ENCODE measurements at regions not wholly inside any gene's neighbourhood (a gene's known extent, or its start where the extent isn't known, plus 50 kb on each side); places are given as distances from the start of the nearest gene placed in this dataset.

- DNase-seq (ENCODE audit: low read depth in 3 of 3) = no peak
Observed at GRCh38 chr21:39105341-39105765, 77.9 kb downstream of the PSMG1 start.

GRCh38 chr21:39104911-39105310 lies 78.3 kb downstream of the PSMG1 start:
- DNase-seq (ENCODE audit: low read depth in 3 of 3) = no peak

GRCh38 chr21:39103689-39104088 lies 79.6 kb downstream of the PSMG1 start:
- DNase-seq (ENCODE audit: low read depth in 3 of 3) = no peak

- DNase-seq (ENCODE audit: low read depth in 3 of 3) = no peak
Observed at GRCh38 chr21:39099859-39100258, 83.4 kb downstream of the PSMG1 start.

DNA sequence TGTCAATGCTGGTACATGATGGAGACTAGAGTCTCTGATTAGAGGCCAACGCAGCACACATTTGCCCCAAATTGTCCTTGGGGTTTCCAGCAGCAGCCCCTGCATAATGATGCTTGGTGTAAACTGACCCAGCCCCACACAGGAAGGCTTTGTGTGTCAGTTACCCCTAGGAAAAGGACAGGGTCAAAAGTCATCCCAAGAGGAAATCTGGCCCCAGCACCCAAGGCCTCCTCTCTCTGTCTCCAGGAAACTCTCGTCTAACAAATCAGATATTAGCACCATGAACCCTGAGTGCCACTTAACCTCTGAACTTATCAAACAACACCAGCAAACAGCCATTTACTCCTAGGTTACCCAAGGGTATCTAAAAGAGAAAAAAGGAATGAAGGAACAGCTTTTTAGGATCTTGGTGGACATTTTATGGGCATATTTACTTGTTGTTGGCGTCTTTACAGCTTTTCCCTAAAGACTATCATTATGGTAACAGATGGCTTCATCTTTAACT lies 84.5 kb downstream of the PSMG1 start:
- DNase-seq (ENCODE audit: low read depth in 3 of 3) = no peak

DNA sequence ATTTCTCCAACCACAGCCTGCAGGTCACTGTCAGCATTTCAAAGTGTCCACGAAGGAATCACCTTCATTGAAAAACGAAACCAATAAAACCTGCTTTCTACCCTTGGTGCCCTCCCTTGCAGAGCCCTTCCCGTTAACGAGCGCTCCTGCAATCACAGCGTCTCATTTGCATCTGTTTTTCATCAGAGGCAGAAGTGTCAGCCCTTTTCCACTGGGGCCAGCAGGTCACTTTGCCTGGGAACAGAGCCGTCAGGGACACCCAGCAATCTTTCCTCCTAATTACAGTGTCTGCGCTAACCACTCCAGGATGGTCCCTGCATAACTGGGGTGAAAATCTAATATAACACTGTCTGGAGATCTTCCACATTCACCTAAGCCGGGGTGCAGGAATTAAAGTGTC lies 85.3 kb downstream of the PSMG1 start:
- DNase-seq (ENCODE audit: low read depth in 3 of 3) = no peak

DNA sequence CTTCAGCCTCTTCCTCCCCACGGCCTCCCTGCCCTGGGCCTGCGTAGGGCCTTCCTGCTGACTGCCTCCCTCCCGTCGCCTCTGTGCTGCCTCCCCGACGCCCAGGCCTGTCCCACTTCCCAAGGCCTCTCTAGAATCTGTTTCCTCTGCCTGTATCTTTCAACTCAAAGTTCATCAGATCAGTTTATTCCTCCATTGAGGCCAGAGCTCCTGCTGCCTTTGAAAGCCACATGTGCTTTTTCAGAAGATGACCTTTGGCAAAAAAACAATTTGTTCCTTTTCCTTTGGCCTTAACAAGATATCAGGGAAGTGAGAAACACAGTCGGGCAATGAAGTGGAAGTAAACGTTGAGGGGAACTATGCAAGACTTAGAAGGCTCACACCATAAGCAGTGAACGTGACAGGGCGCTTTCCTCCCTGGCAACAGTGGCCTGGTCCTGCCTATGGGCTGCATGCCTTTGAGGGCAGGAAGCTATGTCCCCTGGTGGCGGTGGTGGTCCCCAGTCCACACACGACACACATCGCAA lies 85.9 kb downstream of the PSMG1 start:
- no peak for DNase-seq (ENCODE audit: low read depth in 3 of 3)

DNA sequence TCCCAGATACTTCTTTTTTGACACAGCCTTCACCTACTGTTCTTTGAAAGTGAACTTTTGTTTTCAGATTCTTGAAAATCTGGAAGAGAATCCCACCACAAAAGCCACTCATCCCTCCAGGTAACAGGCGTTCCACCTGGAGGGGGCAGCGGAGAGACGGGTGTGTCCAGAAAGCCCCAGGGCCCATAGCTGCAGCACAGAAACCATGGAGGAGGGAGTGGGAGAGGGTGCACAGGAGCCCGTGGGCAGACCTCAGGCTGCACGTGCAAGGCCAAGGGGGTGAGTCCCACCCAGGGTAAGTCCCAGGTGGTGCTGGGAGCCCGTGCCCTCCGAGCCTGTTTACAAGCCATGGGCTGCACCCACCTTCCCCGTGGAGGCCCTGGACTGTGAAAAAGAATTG lies 86.5 kb downstream of the PSMG1 start:
- DNase-seq (ENCODE audit: low read depth in 3 of 3) = no peak

DNA sequence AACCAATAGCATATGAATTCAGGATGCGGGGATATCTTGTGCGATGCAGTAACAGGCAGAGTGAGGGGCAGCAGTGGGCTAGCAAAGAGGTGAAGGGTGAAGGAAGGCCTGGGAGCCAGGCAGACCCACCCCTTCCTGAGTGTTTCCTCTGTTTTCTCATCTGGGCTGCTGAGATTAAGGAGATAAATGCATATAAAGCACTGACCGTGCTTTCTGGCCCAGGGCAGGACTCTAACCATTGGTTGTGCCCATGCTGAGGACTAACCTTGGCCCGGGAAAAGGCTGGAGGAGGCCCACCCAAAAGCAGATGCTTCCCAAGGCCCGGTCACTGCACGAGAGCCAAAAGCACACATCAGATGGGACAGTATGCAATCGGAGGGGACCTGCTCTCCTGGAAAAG lies 87.6 kb downstream of the PSMG1 start:
- no peak for DNase-seq (ENCODE audit: low read depth in 3 of 3)

GRCh38 chr21:39094847-39095579 lies 88.2 kb downstream of the PSMG1 start:
- DNase-seq (ENCODE audit: low read depth in 3 of 3) = no peak

- DNase-seq (ENCODE audit: low read depth in 3 of 3) = no peak
Observed at GRCh38 chr21:39094087-39094780, 89.0 kb downstream of the PSMG1 start.

DNA sequence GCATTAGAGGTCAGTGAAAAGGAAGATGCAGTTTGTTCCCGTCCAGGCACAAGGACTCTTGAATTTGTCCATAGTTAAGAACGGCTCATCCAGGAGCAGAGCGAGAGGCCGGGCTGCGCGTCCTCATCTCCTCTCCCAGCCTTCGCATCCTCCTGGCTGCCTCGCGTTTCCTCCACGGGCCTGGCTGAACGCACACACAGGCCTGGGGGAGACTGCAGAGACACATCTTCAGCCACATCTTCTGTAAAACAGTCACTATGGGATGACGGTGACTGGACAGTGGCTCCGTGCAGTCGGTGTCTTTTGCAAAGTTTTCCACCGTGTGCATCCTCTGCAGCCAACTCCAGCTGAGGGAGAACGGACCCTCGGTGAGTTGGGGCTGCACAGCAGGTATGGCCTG lies 89.7 kb downstream of the PSMG1 start:
- no peak for DNase-seq (ENCODE audit: low read depth in 3 of 3)

- DNase-seq (ENCODE audit: low read depth in 3 of 3) = no peak
Observed at GRCh38 chr21:39088831-39089380, 94.3 kb downstream of the PSMG1 start.

- DNase-seq (ENCODE audit: low read depth in 3 of 3) = no peak
Observed at GRCh38 chr21:39088031-39088370, 95.2 kb downstream of the PSMG1 start.

GRCh38 chr21:39087238-39088030 lies 95.8 kb downstream of the PSMG1 start:
- DNase-seq (ENCODE audit: low read depth in 3 of 3) = no peak

- no peak for DNase-seq (ENCODE audit: low read depth in 3 of 3)
Observed at GRCh38 chr21:39086547-39086946, 96.7 kb downstream of the PSMG1 start.

GRCh38 chr21:39085843-39086405 lies 97.3 kb downstream of the PSMG1 start:
- DNase-seq (ENCODE audit: low read depth in 3 of 3) = no peak

GRCh38 chr21:39084979-39085729 lies 98.1 kb downstream of the PSMG1 start:
- DNase-seq (ENCODE audit: low read depth in 3 of 3) = no peak

DNA sequence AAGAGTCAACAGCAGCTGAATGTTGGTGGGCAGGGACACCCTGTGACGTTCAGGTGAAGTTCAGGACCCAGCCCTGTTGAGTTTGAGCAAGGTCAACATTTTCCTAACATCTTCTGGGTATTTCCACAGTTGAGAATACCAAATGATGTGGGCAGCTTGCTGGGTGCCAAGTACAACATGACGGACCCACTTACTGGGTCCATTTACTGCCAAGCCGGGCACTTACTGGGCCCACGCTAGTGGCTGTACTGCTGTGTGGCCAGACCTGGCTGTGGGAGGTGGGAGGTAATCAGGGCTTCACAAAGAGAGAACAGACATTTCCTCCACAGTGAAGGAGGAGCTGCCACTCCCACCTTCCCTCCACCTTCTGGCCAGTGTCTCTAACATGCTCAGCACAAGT lies 99.2 kb downstream of the PSMG1 start:
- DNase-seq (ENCODE audit: low read depth in 3 of 3) = no peak

DNA sequence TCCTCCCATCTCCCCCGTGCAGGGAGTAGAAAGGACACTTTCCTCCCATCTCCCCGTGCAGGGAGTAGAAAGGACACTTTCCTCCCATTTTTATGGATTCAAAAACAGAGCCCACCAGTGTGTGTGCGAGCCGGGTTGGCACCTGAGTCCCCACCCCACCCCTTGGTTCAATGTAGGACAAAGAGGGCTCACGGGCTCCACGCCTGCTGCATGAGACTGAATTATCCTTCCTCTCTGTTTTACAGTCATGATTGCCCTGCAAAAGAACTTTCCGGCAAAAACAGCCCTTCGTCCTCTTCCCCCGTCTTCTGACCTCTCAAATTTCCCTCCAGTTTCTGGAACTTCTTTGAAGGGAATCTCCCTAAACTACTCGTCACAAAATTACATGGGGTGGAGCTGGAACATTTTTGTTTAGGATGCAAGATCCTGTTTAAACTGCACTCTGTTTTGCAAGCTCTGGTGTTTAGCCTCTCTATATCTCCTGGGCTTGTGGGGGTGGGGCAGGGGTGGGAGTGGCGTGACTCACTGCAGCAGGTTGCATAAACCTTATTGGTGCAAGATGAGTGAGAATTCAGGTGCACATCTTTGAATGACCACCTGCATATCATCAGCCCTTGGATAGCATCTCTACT lies 99.8 kb downstream of the PSMG1 start:
- no peak for DNase-seq (ENCODE audit: low read depth in 3 of 3)
